GM18498 (cell line): ENCODE measurements at regions not wholly inside any gene's neighbourhood (a gene's known extent, or its start where the extent isn't known, plus 50 kb on each side); places are given as distances from the start of the nearest gene placed in this dataset.

ENCODE experiments used
- ATAC-seq: cut with Tn5 transposase; IDR thresholded peaks from one replicate; pipeline ENCODE4 v1.9.1; 2021; ENCODE audit warnings: mild to moderate bottlenecking, moderate library complexity; ENCODE audit not compliant: unreplicated experiment

DNA sequence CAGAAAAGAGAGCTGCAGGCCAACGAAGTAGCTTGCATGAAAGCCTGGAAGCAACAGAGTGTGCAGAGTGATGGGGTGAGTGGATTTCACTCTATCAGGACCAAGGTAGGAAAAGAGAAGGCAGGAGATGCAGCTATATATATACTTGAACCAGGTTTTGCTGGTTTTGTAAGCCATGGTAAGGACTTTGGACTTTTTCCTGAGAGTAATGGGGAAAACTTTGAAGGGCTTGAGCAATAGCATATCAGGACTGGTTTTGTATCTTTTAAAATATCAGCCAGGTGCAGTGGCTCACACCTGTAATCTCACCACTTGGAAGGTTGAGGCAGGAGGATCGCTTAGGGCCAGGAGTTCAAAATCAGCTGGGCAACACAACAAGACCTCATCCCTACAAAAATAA is 120.6 kb upstream of the NRP1 start:
- ATAC-seq = no peak

DNA sequence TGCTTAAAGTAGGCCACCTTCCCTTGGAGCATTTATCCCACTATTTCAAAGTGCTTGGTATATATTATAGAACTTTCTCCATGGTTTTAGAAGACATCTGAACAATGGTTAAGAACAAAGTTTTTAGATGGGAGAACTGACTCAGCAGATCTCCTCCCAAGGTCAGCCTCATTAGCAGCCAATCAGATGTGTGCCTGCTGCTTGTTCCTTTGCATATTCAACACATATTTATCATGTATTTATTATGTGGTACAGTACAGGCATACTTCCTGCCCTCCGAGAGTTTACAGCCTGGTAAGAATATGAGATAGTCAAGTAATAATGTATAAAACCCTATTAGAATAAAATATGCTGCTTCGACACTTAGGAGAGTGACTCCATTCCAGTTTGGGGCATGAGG is 120.1 kb upstream of the NRP1 start:
- no peak for ATAC-seq

DNA sequence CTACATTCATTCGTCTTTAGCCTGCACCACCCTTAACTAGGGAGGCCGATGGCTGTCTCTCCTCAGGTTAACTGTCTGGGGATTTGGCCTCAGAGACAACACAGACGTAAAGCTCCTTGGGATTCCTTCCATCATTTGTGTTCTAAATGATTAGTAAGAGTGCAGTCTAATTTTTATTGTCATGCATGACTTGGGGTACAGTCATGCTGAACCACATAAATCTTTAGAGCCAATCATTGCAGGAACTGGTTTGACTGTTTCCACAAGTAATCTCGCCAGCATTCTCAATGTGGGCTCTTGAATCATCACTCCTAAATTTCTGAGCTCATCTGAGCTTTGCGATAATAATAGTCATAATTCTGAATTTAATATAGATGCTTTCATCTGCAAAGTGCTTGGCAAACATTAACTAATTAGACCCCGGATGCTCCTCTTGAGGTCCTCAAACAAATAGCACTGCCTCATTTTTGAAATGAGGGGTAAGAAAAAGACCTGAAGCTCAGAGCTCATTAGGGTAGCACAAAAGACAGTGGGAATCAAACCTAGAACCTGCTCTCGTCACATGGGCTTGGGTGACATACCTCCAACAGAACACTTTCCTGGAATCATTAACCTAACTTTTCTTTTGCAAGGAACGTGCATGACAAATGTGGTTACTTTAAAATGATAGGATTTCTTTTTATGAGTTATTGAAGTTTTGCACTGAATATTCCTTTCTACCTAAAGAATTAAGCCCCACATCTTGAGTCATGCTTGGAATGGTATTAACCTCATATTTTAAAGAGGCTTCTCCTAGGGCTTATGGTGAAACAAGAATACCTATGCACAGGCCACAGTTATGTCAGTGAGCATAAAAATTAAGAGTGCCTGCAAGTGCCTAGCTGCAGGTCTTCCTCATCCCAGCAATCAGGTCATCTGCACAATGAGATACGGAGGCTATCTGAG is 118.9 kb upstream of the NRP1 start:
- no peak for ATAC-seq

DNA sequence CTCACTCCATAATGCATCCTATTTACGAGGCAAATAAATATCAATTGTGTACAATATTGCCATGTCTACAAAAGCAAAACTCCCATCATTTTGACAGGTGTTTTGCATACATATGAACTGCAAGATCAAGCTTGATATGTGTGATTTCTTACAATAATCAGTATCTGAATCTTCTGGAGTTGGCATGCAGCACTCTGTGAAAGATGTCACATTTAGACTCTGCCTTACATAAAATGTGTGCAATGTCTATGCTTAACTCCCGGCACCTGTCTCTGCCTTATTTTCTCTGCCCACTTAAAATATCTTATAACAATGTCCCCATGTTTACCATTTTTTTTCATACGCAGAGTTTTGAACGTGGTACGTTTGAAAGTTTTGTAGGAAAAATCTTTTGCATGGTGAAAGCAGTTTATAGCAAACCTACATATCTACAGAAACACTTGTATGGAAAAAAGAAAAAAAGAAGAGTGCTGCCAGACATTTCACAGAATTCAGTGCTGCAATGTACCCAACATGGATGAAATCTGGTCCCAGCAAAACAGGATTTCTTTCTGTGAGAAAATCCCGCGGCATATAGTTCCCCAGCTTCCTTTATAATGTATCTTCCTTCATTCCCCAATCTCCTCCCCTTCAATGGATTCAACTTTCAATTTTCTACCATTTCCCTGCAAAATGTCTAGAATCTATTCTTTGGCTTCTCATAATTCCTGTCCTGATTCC is 114.1 kb upstream of the NRP1 start:
- no peak for ATAC-seq

DNA sequence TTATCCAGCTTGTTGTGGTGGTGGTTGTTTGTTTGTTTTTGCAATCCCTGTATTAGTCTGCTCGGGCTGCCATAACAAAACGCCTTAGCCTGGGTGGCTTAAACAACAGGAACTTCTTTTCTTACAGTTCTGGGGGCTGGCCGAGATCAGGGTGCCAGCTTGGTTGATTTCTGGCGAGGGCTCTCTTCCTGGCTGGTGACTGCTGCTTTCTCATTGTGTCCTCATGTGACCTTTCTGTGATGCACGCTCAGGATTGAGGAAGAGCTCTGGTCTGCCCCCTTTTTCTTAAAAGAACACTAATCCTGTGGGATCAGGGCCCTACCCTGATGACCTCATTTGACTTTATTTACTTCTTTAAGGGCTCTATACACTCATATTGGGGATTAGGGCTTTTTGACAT is 107.1 kb upstream of the NRP1 start:
- ATAC-seq = no peak

DNA sequence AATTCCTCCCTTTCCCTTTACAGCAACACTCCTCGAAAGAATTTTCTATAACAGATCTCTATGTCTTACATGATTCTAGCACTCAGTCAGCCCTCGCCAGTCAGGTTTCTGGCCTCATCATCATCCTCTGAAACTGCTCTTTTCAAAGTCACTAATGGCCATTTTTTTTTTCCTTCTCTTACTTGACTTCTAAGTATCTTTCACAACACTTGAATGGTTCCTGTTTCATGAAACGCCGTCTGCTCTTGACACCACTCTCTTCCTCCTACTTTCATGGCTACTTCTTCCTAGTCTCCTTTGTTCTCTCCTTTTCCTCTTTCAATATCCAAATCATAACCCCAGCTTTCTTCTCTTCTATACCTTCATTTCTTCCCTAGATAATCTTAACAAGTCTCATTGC is 100.5 kb upstream of the NRP1 start:
- no peak for ATAC-seq

DNA sequence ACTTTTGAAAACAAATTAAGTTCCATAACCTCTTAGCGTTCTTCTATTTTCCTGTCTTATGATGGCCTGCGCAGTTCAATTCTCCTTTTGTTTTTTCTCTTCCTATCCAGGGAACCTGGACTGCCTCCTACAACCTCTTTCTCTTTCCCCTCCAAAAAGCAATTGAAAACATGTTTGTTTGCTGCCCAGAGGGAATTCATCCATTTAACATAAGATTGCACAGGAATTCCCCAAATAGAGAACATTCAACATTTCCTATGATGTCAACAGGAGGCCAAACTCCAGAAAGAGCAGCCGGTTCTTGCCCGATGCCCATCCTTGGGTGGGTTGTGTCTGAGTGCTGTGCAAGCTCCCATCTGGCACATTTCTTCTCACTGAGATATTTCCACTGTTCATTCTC is 94.2 kb upstream of the NRP1 start:
- ATAC-seq = no peak

DNA sequence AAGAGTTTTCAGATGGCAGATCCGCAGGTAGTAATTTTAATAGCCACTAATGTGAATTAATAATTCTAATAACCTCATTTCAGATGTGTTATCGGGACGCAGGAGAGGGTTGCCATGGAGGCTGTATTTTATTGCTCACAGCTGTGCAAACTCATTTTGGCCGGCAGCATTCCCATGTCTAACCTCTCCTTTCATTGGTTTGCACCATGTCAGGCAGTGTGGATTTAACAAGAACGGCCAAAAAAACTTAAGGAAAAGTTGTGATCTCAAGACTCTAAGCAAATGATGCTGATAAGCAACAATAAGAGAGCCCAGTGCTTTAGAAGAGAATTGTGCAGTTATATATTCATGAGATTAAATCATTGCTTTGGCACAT is 88.7 kb upstream of the NRP1 start:
- ATAC-seq = no peak

DNA sequence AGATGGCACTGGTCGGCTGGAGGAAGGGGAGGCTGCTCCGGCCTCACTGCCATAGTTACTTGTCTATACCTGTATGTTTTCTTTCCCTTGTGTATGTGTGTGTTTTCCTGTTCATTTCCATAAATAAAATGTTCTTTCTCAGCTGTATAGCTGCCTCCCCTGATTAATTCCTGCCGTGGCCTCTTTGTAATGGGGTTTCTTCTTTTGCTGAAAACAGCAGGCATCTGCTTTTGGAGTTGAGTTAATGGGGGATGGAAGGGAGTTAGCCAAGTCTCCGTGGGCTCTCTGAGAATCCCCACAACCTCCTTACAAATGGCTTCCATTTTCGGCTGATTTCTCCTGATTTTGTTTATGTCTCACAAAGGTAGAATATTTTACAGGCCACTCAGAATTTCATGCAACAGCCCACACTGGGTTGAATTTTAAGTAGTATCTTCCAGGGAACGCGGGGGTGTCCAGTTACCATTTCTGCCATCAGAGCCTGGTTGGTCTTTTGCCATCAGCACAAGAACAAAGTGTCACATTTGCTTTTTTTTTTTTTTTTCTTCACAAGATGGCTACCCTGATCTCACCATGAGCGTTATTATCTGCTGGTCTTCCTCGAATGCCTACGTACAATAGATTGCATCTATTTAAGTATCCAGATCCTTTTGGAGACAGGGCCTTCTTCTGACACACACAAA is 88.1 kb upstream of the NRP1 start:
- no peak for ATAC-seq

DNA sequence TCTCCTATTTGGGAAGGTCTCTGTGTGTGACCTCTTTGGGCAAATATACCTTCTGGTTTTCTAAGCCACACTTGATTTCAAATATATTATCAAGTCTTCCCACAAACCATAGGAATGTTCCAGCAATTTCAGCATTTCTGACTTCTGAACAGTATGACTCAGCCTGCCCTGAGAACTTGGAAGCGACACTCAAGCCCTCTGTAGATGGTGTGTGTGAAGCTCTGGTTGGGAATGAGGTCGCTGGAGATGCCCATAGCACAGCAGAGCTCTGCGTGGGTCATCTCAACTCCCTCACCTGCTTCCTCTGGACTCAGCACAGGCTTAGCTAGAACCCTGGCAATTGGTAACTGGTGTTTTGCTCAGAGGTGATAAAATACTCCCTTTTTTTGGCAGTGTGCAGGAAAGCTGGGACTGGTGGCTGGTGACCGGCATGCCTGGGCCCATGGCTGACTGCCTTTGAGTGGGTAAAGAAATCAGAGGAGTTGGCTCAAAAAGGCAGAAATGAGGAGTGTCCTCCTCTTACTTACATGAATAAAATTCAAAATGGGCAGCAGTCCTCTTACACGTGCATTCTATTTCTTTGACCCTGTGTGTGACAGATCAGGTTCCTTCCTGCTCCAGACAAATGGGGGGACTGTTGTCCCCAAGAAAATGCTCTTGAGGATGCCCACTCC is 87.5 kb upstream of the NRP1 start:
- no peak for ATAC-seq

DNA sequence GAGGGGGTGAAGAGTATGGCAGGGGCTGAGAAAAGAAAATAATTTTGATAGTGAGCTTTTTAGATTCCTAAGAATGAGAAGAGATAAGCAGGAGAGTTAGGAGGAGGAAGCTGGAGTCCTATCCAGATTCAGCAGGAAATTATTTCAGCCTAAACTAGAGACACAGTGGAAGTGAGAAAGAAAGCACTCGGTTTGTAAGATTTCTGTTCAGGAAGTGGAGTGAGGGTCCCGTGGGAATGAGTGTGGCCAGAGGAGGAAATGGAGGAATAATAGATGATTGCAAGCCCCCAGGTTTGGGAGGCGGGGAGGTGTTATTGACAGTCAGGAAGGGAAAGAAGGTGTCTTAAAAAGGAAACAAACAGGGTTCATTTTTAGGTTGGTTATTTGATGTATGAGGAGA is 84.8 kb upstream of the NRP1 start:
- ATAC-seq = no peak

DNA sequence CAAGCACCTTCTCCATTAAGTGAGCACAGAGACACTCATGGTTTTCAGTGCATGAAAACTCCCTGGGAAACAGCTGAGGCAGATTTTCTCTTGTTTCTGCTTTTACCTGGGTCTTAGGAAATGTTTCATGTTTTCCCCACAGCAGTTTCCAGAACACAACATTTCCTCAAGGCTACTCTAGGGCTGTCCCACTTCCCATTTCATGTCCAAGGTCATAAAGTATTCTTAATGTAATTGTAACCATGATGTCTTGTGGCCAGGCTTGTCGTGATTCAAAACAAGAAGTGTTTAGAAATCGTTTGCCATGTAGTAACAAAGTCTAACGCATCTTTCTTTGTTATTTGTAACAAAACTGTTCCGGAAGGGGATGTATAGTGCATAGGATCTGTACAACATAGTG is 83.8 kb upstream of the NRP1 start:
- ATAC-seq = no peak

DNA sequence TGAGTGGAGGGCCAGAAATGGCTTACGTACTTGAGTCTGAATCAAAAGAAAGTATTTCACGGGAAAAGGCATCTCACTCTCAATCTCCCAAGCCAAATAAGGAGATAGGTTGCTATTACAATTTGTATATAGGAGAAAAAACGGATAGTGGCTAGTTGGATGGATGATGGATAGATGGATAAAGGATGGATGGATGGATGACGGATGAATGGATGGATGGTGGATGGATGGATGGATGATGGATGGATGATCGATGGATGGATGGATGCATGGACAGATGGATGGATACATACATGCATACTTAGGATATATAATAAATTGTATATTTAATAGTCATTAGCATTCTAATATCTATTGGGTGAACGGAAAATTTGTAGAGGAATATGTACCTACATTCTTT is 82.2 kb upstream of the NRP1 start:
- ATAC-seq = no peak

DNA sequence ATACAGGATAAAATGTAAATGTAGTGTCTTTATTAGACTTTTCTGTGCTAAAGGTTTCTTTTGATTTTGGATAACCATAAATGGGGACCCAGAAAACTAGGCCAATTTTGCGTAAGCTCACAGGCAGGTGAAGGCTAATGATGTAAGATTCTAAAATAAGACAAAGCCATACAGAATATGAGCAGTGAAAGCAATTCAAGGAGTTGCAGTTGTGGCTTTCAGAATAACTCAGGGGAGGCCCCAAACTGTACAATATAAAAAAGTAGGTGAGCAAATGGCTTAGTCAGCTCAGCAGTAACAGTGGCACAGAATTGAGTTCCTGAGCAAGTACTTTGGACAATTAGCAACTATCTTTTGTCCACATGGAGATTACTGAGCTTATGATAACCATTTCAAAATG is 81.7 kb upstream of the NRP1 start:
- no peak for ATAC-seq

DNA sequence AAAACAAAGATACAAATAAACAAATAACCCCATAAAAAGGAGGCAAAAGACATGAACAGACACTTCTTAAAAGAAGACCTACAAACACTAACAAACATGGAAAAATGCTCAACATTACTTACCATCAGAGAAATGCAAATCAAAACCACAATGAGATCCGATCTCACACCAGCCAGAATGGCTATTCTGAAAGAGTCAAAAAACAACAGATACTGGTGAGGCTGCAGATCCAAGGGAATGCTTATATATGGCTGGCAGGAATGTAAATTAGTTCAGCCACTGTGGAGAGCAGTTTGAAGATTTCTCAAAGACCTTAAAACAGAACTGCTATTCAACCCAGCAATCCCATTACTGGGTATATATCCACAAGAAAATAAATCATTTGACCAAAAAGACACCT is 80.4 kb upstream of the NRP1 start:
- no peak for ATAC-seq

DNA sequence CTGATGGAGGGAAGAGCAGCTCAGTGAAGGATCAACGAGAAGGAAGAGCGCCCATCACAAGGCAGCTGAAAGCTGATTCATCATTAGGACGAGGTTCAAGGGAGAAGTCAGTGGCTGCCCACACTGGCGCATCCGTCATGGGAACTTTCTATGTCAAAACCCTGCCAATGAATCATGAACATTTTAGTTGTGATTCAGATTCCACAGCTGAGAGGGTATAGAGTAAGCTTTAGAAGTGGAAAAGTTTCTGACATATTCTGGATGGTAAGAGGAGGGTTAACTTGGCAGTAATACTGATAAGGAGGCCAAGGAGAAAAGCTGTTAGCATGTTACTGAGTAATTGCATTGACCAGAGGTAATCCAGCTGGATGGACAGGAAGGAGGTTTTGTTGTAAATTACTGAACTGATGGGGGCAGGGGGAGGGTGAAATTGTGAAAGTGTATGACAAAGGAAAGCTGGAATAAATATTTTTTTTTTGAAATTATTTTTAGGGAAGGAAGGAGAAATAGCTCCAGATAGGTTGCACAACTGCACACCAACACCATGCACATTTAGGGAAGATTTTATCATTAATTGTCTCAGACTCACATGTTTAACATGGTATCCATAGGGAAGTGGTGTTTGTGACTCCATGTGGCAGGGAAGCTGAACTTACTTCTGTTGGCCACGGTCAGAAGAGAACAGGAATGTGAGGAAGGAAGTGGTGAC is 78.3 kb upstream of the NRP1 start:
- ATAC-seq = no peak

DNA sequence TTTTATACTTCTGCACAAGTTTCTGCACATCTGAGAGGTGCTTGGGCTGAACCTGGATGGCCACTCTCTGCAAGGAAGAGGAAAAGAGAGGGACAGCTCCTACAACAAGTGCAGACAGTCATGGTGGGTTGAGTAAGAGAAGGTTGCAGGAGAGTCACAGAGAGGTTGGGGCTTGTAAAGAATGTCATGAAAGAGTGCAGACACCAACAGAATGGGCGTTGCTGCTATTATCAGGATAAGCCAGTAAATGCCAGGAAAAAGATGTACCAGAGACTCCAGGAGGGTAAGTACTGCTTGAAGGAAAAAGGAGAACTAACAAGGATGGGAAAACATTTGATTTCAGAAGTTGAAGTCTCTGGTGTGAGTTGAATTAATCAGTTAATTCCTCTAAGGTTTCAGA is 77.8 kb upstream of the NRP1 start:
- no peak for ATAC-seq

DNA sequence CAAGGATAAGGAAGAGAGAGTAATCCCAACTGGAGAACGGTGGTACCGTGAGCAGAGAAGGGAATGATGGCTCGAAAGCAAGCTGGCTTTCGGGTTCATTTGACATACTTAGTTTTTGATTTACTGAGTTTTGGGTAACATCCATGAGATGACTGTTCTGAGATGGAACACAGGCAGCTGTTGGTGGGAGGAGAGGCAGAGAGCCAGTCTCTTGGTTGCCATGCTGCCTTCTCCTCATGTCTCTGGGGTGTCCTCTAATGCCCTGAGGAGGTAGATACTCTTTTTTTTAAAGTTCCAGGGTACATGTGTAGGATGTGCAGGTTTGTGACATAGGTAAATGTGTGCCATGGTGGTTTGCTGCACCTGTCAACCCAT is 76.4 kb upstream of the NRP1 start:
- no peak for ATAC-seq

DNA sequence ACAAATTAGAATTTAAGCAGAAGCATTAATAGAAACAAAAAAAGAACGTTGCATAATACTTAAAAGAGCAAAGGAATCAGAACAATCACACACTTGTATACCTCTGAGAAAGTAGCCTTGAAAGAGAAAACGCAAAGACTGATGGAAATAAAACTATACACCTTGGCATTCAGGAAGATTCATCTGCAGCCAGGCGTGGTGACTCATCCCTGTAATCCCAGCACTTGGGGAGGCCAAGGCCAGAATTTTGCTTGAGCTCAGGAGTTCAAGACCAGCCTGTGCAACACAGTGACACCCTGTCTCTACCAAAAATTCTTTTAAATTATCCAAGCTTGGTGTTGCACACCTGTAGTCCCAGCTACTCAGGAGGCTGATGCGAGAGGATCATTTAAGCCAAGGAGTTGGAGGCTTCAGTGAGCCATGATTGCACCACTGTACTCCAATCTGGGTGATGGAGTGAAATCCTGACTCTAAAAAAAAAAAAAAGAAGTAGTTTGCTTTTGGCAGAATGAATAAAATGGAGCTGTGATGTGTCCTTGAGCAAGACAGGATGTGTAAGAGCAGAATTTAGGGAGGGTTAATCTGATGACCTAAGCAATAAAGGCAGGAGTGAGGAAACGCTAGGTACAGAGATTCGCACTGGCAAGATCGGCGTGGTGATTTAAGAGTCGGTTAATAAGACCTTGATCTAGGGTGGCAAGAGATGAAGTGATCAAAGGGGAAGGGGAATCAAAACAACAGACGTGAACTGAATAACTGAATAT is 75.8 kb upstream of the NRP1 start:
- no peak for ATAC-seq

DNA sequence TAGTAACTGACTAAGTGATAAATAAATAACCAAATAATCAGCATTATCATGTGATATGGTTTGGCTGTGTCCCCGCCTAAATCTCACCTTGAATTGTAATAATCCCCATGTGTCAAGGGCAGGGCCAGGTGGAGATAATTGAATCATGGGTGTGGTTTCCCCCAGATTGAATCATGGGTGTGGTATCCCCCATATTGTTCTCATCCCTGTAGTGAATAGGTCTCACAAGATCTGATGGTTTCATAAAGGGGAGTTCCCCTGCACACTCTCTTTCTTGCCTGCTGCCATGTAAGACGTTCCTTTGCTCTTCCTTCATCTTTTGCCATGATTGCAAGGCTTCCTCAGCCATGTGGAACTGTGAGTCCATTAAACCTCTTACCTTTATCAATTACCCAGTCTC is 72.1 kb upstream of the NRP1 start:
- ATAC-seq = no peak
